ENCODE measurements at regions not wholly inside any gene's neighbourhood (a gene's known extent, or its start where the extent isn't known, plus 50 kb on each side); places are given as distances from the start of the nearest gene placed in this dataset.
"Not testable (repeated sequence)": the region's sequence is repeated elsewhere in the genome, so short reads cannot be mapped to it uniquely, and the experiment has no call there.

GRCh38 chr15:91413142-91413541, 313.1 kb downstream of the SV2B start:
- H3K27me3 ChIP-seq (replicated peaks; ENCODE audit: control insufficient read depth, insufficient read depth, low read length), result no peaks in the 10 kb centered on the region
- H3K27me3 Mint-ChIP-seq (ENCODE audit: insufficient read depth, unreplicated experiment), result peaks cover 16% of the 10 kb centered on the region
- H3K4me3 ChIP-seq (ENCODE audit: low read depth, low read length), result no peak overlapping the region
- ChIA-PET CTCF (no interaction called here), POLR2A (no interaction called here)
- H3K4me1 Mint-ChIP-seq (ENCODE audit: low read depth, unreplicated experiment), result no peaks in the 10 kb centered on the region
- no peak overlapping the region for H3K4me3 Mint-ChIP-seq (ENCODE audit: unreplicated experiment)
- intact Hi-C loops (cut with micrococcal nuclease; ENCODE audit: unreplicated experiment), result no loop called here
- DNase-seq, result no peak
- no peak overlapping the region for H3K27ac Mint-ChIP-seq (ENCODE audit: unreplicated experiment)
- no peaks in the 10 kb centered on the region for H3K9me3 ChIP-seq
- H3K36me3 Mint-ChIP-seq (ENCODE audit: insufficient read depth, unreplicated experiment), result no peaks in the 10 kb centered on the region
- TF ChIP-seq CTCF (IDR thresholded peaks at IDR 0.05; ENCODE audit: insufficient read depth in 1 of 2, low read depth in 1 of 2, low read length in 1 of 2, severe bottlenecking in 1 of 2, unreplicated experiment in 1 of 2), result no peak
- H3K36me3 ChIP-seq (ENCODE audit: control insufficient read depth, insufficient read depth, low read length), result no peaks in the 10 kb centered on the region
- no peaks in the 10 kb centered on the region for H3K9me3 Mint-ChIP-seq (ENCODE audit: unreplicated experiment)
- H3K4me1 ChIP-seq, result no peaks in the 10 kb centered on the region
- no TSS peak for BruUV-seq (replicated peaks)

DNA sequence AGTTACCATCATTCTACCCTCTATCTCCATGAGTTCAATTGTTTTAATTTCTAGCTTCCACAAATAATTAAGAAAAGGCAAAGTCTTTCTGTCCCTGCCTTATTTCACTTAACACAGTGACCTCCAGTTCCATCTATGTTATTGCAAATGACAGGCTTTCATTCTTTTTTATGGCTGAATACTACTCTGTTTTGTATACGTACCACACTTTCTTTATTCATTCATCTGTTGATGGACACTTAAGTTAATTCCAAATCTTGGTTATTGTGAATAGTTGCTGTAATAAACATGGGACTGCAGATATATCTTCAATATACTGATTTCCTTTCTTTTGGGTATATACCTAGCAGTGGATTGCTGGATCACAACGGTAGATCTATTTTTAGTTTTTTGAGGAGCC, 314.1 kb downstream of the SV2B start:
- H3K4me1 Mint-ChIP-seq (ENCODE audit: low read depth, unreplicated experiment), result no peaks in the 10 kb centered on the region
- intact Hi-C loops (cut with micrococcal nuclease; ENCODE audit: unreplicated experiment), result no loop called here
- Histone ChIP-seq H3K36me3 (ENCODE audit: control insufficient read depth, insufficient read depth, low read length) (no peaks in the 10 kb centered on the region), H3K4me1 (no peaks in the 10 kb centered on the region), H3K4me3 (ENCODE audit: low read depth, low read length) (no peak overlapping the region), H3K9me3 (no peaks in the 10 kb centered on the region), H3K27me3 (replicated peaks; ENCODE audit: control insufficient read depth, insufficient read depth, low read length) (no peaks in the 10 kb centered on the region)
- POLR2A ChIA-PET, result no interaction called here
- BruUV-seq (replicated peaks), result no TSS peak
- no peak for TF ChIP-seq CTCF (IDR thresholded peaks at IDR 0.05; ENCODE audit: insufficient read depth in 1 of 2, low read depth in 1 of 2, low read length in 1 of 2, severe bottlenecking in 1 of 2, unreplicated experiment in 1 of 2)
- no peaks in the 10 kb centered on the region for H3K36me3 Mint-ChIP-seq (ENCODE audit: insufficient read depth, unreplicated experiment)
- CTCF ChIA-PET, result no interaction called here
- DNase-seq, result no peak
- peaks cover 19% of the 10 kb centered on the region for H3K27me3 Mint-ChIP-seq (ENCODE audit: insufficient read depth, unreplicated experiment)
- no peaks in the 10 kb centered on the region for H3K9me3 Mint-ChIP-seq (ENCODE audit: unreplicated experiment)
- H3K27ac Mint-ChIP-seq (ENCODE audit: unreplicated experiment), result no peak overlapping the region
- H3K4me3 Mint-ChIP-seq (ENCODE audit: unreplicated experiment), result no peak overlapping the region

GRCh38 chr15:91415258-91415657, 315.2 kb downstream of the SV2B start:
- BruUV-seq (replicated peaks); CTCF ChIA-PET; H3K4me3 Mint-ChIP-seq (ENCODE audit: unreplicated experiment); H3K27me3 ChIP-seq (replicated peaks; ENCODE audit: control insufficient read depth, insufficient read depth, low read length); H3K36me3 ChIP-seq (ENCODE audit: control insufficient read depth, insufficient read depth, low read length); H3K9me3 Mint-ChIP-seq (ENCODE audit: unreplicated experiment); H3K4me3 ChIP-seq (ENCODE audit: low read depth, low read length); intact Hi-C loops (cut with micrococcal nuclease; ENCODE audit: unreplicated experiment); H3K4me1 ChIP-seq; H3K4me1 Mint-ChIP-seq (ENCODE audit: low read depth, unreplicated experiment); H3K27ac Mint-ChIP-seq (ENCODE audit: unreplicated experiment); H3K9me3 ChIP-seq; POLR2A ChIA-PET; DNase-seq; H3K36me3 Mint-ChIP-seq (ENCODE audit: insufficient read depth, unreplicated experiment): not testable (repeated sequence)
- H3K27me3 Mint-ChIP-seq (ENCODE audit: insufficient read depth, unreplicated experiment), result peaks cover 20% of the 10 kb centered on the region

GRCh38 chr15:91420689-91421088, 320.6 kb downstream of the SV2B start:
- Mint-ChIP-seq H3K36me3 (ENCODE audit: insufficient read depth, unreplicated experiment) (no peaks in the 10 kb centered on the region), H3K27ac (ENCODE audit: unreplicated experiment) (no peak overlapping the region), H3K4me1 (ENCODE audit: low read depth, unreplicated experiment) (no peaks in the 10 kb centered on the region), H3K9me3 (ENCODE audit: unreplicated experiment) (no peaks in the 10 kb centered on the region), H3K4me3 (ENCODE audit: unreplicated experiment) (no peak overlapping the region), H3K27me3 (ENCODE audit: insufficient read depth, unreplicated experiment) (peaks cover 35% of the 10 kb centered on the region)
- ChIA-PET POLR2A (no interaction called here), CTCF (no interaction called here)
- Histone ChIP-seq H3K36me3 (ENCODE audit: control insufficient read depth, insufficient read depth, low read length) (no peaks in the 10 kb centered on the region), H3K4me3 (ENCODE audit: low read depth, low read length) (no peak overlapping the region), H3K27me3 (replicated peaks; ENCODE audit: control insufficient read depth, insufficient read depth, low read length) (no peaks in the 10 kb centered on the region), H3K9me3 (no peaks in the 10 kb centered on the region), H3K4me1 (no peaks in the 10 kb centered on the region)
- no peak for TF ChIP-seq CTCF (IDR thresholded peaks at IDR 0.05; ENCODE audit: insufficient read depth in 1 of 2, low read depth in 1 of 2, low read length in 1 of 2, severe bottlenecking in 1 of 2, unreplicated experiment in 1 of 2)
- intact Hi-C loops (cut with micrococcal nuclease; ENCODE audit: unreplicated experiment), result no loop called here
- BruUV-seq (replicated peaks), result no TSS peak
- no peak for DNase-seq
